ENCODE measurements at regions not wholly inside any gene's neighbourhood (a gene's known extent, or its start where the extent isn't known, plus 50 kb on each side); places are given as distances from the start of the nearest gene placed in this dataset.

DNA sequence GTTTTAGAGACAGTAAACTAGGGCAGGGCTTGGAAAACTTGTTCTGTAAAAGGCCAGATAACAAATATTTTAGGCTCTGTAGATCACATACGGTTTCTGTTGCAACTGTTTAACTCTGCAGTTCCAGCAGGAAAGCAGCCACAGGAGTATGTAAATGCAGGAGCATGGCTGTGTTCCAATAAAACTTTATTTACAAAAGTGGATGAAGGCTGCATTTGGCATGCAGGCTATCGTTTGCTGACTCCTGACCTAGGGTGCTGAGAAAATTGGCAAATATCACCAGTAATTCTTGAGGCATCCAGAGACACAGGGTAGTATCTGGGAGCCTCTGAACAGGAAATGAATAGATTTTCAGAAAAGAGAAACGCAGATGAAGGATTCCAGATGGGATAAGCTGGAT lies 274.0 kb downstream of the MAF start:
- no peak for DNase-seq

DNA sequence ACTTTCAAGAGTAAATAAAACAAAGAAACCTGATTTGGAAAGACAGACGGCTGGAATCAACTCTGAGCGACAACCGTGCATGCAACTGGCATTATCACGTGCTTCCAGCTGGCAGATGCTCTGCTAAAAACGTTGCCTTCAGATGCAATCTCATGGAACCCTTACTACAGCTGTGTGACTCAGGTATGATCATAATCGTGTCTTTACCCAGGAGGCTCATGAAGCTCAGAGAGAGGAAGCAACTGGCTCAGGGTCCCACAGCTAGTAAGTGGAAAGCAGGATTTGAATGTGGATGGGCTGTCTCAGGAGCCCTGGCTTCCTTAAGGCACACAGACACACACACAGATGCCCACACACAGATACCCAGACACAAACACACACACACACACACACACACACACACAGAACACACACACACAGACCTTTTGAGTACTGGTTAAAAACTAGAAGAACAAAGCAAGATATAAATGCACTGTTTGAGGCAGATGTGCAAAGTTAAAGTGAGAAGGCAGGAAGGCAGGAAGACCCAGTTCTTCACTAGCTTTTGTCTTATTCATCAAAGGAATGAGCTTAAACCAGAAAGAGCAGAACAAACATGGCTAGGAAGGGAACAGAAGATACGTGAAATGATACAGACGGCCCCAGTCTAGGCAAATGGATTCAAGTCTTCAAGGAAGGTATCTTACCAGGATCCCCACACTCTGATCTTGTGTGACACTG lies 275.2 kb downstream of the MAF start:
- DNase-seq = no peak

DNA sequence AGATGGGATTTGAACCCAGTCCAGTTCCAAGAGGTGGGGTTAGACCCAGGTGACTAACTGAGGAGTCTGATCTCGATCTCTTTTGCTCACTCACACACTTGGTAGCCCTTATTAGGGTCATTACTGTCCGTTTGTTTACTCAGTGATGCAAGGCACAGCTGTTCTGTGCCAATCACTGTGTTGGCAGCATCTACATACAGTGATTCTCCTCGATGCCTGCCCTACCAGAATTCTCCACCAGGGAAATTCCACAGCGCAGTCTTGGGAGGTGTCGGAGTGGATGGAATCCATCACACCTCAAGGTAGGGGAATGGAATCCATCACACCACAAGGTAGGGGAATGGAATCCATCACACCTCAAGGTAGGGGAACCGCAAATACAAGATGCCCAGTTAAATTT lies 279.6 kb downstream of the MAF start:
- DNase-seq = no peak

DNA sequence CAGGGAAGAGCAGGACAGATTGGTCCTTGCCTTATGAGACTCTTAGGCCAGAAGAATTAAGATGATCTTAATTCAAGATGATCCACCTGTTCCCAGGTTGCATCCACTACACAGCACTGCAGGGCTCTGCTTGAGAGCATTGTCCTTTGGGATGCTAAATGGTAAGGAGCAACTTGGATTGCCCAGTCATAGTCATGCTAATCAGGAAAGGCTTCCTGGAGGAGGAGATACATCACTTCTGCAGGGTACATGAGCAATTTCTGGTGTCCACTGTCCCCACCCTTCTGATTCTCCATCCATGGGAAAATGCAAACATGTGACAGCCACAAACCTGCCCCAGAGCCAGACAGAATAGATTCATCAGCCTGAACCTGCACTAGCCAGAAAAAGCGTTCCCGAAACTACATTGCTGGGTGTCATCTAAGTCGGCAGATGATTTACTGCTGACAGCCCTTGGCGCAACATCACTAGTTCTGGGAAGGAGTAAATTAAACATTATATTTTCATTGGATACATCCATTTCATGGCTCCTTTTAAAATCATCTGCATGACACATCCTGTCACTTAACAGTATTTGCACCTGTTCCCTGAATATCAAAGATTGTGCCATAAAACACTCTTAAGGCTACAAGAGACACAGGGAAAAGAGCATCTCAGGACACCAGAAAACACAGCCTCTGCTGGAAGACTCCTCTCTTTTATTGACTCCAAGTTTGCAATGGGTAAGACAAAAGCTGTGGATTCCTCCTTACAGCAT lies 282.2 kb downstream of the MAF start:
- no peak for DNase-seq

DNA sequence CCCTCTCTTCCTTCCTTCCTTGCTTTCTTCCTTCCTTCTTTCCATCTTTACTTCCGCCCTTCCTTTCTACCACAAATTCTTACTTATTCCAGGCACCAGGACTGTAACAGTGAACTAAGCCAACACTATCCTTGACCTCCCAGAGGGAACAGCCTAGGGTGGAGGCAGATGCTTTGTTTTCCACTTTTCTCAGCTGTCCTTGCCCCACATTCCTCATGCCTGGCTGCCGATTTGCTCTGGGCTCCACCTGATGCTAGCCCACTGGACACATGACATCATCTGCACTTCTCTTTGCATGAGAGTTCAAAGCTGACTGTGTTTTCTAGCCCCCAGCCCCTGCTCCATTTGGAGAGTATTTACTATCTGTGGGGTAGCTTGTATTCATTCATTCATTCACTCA lies 283.0 kb downstream of the MAF start:
- DNase-seq = no peak

DNA sequence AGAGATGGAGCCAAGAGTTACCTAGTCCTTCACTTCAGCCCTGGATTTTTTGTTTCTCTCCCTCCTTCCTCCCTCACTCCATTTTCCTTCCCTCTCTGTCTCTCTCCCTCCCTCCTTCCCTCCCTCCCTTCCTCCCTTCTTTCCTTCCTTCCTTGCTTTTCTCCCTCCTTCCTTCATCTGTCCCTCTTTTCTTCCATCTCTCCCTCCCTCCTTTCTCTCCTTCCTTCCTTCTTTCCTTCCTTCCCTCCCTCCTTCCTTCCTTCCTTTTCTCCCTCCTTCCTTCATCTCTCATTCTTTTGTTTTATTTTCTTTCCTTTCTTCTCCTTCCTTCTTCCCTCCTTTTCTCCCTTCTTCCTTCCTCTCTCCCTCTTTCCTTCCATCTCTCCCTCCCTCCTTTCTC lies 283.5 kb downstream of the MAF start:
- no peak for DNase-seq

DNA sequence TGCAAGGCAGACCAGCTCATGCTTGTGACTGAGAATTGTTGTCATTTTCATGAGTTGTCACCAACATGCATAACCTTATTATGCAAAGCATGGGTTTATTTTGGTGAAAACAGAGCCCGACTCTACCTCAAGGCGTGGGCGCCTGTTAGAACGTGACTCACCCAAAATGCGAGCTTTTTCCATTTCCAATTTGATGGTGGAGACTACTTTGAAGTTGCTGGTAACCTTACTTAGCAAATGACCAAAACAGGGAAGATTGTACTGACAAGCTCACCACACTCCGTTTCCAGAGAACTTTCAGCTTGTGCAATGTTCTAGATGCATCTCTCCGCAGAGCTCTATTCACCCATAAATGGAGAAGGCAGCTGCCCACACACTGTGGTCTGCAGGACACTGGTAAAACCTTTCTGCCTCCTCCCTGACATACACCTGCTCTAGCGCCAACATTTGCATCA lies 284.5 kb downstream of the MAF start:
- peak; percentile 53 to 56 for DNase-seq

DNA sequence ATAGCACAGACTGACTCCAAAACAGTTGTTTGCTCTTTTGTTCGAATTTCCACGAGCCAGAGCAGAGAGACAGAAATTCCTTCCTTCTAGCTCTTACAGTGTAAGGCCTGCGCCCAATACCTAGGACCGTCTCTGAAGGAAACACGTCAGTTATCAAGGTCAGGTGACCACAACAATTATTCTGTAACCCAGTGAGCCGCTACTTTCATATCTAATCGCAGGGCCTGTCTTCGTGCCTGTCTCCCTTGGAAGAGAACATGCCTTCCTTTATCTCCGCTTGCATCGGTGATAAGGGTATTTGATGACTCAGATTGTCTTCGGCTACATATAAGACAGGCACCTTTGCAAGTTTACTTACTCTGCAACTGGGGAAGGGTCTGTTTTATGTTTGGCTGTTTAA lies 288.0 kb downstream of the MAF start:
- no peak for DNase-seq

DNA sequence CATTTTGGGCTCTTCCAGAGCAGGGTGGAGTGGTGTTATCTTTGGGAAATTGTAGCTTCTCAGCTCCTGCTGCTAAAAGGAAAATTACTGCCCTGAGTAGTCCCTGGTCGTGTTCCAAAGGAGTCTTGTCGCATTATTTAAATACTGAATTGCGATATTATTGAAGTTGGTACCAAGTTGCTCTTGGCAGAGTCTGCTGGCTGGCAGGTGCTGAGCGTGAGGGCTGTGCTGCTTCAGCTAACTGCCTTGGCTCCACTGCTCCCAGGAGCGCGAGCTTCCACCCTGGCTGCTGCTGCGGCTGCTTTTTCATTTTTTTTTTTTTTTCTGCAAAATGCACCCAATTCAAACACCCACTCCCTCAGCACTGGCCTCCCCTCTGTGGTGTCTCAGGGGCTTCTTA lies 289.8 kb downstream of the MAF start:
- DNase-seq = no peak

DNA sequence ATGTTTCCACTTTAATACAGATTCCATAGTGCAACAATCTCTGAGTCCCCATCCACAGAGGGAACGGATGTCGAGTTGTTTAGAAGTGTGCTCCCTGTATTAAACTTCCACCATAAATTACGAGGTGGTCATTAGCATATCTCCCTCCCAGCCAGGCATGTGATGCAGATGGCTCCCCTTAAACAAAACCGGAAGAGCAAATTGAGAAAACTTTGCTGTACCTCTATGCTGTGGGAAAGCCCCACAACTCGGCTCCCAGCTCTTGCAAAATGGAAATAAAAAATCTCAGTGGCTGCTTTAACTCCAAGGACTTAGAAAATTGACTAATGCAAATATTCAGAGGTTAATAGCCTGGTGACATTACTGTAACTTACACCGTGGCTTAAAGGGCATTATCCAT lies 290.9 kb downstream of the MAF start:
- DNase-seq = no peak

DNA sequence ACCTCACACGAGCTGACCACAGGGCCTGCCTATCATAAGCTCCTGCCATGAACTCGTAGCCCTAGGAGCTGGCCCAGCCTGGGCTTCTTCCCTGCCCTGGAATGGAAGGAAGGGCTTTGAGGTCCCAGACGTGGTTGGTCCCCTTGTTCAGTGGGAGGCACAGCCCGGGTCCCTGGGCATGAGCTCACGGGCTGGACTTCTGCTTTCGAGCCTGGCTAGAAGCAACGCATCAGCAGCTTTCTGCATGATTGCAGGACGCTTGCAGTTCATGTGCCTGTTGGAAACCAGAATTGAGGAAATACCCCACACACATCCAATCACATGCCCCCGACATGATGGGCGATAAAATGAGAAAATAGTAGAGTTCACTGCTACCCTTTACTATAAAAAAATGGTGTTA lies 293.3 kb downstream of the MAF start:
- DNase-seq = no peak

DNA sequence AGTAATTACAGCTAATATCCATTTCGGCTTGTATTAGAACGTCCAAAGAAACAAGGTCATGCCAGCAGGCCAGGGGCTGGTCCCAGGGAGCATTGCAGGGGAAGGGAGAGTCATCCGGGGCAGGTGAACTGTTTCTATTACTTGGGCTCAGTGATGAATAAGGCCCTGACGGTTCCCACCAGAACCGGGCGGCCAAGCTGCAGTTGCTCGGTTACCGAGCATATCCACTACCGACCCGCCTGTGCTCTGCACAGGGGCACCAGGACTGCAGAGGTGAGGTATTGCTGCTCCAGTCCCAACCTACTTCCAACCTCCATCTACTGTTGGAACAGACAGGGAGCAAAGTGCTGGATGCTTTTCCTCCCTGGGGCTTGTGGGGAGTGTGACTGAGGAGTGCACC lies 295.5 kb downstream of the MAF start:
- DNase-seq = no peak

DNA sequence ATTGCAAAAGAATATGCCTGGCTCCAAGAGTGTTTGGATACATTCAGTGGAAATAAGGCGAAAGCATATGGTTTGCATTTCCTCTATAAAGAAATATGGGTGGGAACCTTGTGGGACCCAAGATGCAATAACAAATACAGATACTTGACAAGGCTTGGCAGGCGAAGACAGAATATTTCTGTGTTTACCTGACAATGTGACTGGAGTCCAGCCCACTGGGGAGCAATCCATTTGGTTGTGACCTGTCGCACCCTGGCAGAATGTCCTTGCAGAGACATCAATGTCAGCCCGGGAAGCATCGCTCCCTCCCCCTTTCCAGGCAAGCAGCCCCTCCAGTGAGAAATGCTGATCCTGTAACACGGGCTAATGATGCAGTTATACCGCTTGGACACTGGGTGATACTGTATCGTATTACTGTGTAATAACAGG lies 296.6 kb downstream of the MAF start:
- no peak for DNase-seq

DNA sequence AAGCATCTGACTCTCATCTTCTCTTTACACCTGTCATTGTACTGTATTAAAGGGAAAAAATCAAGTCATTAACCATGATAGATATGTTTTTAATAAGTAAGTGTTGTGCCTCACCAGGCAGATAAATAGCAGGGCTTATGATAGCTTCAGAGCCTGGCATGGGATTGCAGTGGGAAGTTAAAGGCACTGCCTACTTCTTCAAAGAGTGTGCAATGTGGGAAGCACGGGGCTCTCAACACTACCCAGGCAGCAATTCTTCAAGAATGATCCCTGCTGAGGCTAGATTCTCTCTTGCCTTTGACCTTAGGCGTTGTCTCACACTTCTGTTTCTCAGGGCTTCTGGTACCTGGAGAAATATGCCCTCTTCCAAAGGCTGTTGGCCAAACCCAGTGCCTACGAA lies 297.3 kb downstream of the MAF start:
- DNase-seq = no peak

DNA sequence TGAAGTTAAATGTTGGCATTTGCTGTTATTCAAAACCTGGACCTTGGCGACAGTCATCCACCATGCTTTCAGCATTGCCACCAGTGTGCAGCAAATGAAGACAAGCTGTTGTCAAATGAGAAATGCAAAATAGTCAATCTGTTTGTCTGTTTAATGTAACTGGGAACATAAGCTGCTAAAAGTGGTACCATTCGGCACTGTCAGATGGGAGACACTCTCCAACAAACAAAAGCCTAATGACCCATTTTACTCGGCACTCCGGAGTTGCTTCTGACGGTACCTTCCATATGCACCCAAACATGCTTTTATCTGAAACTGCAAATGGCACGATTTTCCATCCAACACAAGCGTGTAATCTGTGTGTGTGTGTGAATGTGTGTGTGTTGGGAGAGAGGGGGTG lies 297.8 kb downstream of the MAF start:
- no peak for DNase-seq

DNA sequence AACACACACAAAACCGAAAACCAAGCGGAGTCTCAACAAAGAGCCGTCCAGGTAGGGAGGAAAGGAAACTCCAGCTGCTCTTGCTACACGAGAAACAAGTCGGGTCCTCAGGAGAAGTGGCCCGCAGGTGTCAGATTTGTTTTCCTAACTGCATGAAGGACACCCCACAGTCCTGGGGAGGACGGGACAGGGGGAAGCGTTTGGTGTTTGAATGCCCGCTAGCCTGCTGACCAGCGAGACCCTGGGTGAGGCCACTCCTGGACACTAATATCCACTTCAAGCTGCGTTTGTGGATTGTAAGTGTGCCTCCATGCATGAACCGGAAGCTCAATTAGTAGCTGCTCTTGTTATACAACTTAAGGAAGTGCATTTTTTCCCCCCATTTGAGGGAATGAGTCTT lies 299.5 kb downstream of the MAF start:
- no peak for DNase-seq

DNA sequence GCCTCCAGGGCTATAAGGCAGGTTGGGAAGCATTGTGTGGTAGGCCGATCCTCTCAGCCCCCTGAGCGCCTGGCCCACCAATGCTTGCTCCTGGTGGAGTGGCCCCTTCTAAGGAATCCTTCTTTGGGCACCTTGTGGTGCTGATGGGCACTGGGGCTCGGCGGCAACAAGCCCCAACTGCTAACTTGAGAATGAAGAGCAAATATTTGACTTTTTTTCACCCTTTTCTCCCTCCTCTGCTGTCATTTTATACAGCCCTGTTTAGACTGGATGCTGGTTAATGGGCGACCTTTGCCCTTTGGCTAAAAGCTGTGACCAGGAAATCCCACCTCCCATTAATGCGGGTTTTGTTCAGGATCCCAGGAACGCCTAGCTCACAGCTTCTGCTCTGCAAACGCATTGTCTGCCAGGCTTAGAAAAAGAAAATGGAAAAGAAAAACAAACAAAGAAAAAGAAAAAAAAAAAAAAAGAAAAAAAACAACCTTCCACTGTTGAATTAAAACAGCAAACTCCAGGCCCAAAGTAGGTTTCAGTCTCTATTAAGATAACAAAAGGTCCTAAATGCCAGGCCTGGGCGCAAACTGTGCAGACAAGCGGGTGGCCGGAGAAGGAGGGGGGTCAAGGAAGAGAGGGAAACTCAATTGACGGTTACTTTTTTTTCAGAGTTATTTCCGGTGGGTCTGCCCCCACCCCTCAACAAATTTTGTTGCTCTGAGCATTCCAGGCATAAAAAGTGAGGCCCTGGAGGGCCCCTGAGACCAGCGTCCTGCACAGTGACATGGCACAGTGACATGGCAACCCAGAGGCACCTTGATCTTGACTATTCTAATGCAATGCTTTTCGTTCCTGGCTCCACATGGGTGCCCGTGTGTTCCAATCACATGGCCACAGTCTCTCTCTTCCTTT lies 301.4 kb downstream of the MAF start:
- no peak for DNase-seq

DNA sequence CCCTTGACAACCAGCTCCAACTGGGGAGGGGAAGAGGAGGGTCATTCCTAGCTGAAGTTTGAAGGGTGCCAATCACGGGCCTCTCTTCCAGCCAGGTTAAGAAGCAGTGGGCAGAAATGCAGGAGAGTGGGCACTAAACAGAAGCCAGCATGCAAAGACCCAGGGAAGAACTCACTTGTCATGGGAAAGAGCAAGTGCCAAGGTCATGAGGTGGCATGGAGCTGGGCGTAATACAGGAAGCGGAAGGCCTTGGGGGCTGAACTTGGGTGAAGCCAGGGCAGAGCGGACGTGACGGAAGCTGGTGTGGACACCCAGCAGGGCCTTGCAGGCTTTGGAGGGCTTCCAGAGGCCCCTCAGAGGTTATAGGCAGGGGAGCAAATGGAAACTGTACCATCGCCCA lies 302.1 kb downstream of the MAF start:
- no peak for DNase-seq

DNA sequence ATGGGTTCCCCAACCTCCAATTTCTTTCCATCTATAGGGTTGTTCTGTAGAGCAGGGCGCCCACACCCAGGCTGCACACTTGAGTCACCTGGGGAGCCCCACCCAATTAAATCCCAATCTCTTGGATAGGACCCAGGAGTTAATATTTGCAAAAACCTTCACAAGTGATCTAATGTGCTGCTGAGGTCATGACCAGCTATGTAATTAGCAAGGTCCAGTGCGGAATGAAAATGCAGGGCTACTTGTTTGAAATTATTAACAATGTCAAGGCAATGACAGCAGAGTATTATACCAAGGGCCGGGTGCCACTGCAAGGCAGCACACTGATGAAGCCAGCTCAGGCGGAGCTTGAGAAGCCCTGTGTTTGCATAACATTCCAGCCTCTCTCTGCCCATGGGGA lies 302.7 kb downstream of the MAF start:
- DNase-seq = no peak

DNA sequence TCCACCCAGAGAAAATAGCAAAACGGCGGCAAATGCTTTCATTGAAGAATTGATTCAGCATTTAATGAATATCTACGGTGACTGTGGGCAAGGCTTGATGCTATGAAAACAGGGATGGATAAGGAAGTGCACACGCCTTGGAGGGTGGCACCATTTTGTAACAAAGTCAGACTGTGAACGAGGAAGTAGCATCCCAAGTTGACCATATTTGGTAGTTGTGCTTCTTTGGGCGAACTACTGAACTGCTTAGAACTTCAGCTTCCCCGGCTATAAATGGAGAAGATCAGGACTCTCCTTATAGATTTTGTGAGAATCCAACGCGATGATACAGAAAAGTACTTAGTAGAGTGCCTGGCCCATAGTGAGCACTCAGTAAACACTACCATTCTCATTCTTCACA lies 303.2 kb downstream of the MAF start:
- DNase-seq = no peak

DNA sequence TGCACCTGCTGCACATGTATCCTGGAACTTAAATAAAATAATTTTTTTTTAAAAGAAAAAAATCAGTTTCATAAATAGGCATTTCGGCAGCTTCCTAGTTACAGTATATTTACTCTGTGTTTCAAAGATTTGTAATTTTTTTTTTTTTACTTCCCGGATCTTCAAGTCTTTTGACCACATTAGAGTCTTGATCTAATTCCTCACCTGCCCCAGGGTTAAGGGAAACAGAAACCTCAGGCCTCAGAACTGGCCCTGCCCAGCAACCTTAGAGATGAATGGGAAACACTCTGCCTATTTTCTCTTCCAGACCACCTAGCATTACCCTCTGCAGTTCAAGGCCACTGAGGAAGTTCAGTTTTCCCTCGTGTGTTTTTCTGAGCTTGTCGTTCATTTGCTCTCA lies 304.0 kb downstream of the MAF start:
- no peak for DNase-seq

DNA sequence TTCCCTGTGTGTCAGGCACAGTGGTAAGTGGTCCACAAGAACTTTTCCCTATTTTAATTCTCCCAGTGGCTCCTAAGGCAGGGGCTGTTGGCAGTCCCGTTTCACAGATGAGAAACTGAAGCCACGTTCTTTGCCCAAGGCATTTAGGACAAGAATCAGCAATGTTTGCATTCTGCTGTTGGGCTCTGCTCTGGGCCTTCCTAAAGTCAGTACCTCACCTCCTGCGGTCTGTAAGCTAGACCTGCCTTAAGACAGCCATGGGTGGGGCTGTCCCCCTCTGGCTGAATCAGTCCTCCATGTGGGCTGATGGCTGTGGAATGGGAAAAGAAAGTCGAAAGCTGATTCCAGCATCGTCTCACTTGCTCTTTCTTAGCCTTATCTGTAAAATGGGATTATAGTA lies 304.8 kb downstream of the MAF start:
- no peak for DNase-seq

DNA sequence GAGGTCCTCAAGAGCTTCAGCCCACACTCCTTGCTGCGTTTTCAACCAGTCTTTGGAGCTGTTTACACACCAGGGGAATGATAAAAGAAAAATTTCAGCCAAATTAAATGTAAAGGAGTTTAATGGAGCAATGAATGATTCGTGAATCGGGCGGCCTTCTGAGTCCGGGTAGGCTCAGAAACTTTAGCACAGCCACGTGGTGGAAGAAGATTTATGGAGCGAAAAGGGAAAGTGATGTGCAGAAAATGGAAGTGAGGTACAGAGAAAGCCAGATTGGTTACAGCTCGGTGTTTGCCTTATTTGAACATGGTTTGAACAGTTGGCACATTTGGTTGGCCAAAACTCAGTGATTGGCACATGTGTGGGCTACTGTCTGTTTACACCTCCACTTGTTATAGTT lies 305.4 kb downstream of the MAF start:
- DNase-seq = no peak

DNA sequence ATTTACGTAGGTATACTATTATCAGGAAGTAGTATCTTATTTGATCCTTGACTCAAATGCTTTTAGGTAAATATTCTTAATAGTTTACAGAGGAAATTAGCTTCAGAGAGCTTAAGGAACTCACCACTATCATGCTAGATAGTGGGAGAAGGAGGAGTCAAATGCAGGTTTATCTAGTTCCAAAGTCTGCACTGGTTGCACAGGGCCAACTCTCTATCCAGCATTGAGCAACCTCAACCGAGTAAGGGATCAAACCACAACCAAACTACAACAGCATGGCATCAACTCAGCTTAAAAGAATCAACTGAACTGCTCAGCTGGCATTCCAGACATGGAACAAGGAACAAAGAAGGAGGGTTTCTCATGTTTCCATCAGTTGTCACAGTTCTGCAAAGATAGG lies 306.0 kb downstream of the MAF start:
- no peak for DNase-seq
